Heart left ventricle (tissue), 16 donors: ENCODE measurements at regions not wholly inside any gene's neighbourhood (a gene's known extent, or its start where the extent isn't known, plus 50 kb on each side); places are given as distances from the start of the nearest gene placed in this dataset.

Experiments used
- ATAC-seq, 4 donors: fragments of 200-7000 bp; cut with Tn5 transposase; one replicate each; pipeline ENCODE4 v1.9.1; 2020 to 2022; ENCODE audit warnings: moderate library complexity in 4 of 4, mild to moderate bottlenecking in 3 of 4, moderate number of reproducible peaks in 1 of 4
- DNase-seq, 5 donors: peaks; one replicate each; pipeline ENCODE4 v3.0.0-alpha.2; 2020
- H3K27ac ChIP-seq, 12 donors: fragments of 200-600 bp; sonication (generic) in 4 of 12; one replicate each; pipeline versions ENCODE4 v1.5.0 to v1.8.0; 2016 to 2022; ENCODE audit warnings: mild to moderate bottlenecking in 2 of 12
- H3K27me3 ChIP-seq, 9 donors: fragments of 200-600 bp; sonication (generic) in 2 of 9; one replicate each; pipeline versions ENCODE4 v1.5.1 to v1.8.0; 2016 to 2022; ENCODE audit warnings: mild to moderate bottlenecking in 3 of 9
- H3K36me3 ChIP-seq, 9 donors: fragments of 200-600 bp; sonication (generic) in 2 of 9; one replicate each; pipeline versions ENCODE4 v1.5.0 to v1.8.0; 2018 to 2022; ENCODE audit warnings: mild to moderate bottlenecking in 2 of 9
- H3K4me1 ChIP-seq, 12 donors: fragments of 200-600 bp; sonication (generic) in 4 of 12; one replicate each; pipeline versions ENCODE4 v1.5.0 to v1.8.0; 2016 to 2022; ENCODE audit warnings: mild to moderate bottlenecking in 3 of 12
- H3K4me3 ChIP-seq, 12 donors: fragments of 200-600 bp; sonication (generic) in 4 of 12; one replicate each; pipeline versions ENCODE4 v1.5.0 to v1.8.0; 2017 to 2022; ENCODE audit warnings: mild to moderate bottlenecking in 9 of 12, moderate library complexity in 4 of 12
- H3K9me3 ChIP-seq, 12 donors: fragments of 200-600 bp; sonication (generic) in 4 of 12; one replicate each; pipeline versions ENCODE4 v1.5.0 to v1.8.0; 2016 to 2022; ENCODE audit warnings: mild to moderate bottlenecking in 1 of 12
- POLR2A ChIP-seq, 2 donors: fragments of 450-650 bp; IDR thresholded peaks; one replicate each; pipeline ENCODE4 v1.6.1; 2017; ENCODE audit warnings: antibody characterized with exemption in 2 of 2, mild to moderate bottlenecking in 2 of 2, moderate library complexity in 2 of 2
- WGBS, 4 donors: extraction: QIAGEN DNeasy Blood & Tissue Kit in 2 of 4; methylation state at CpG; one replicate each; pipeline versions ENCODE4 v1.1.5 to v1.1.7; 2013 to 2018; 5-methylcytosine and 5-hydroxymethylcytosine counted together
- intact Hi-C, 10 donors: fragments of 100-400 bp; cut with DNase I; formaldehyde crosslinking; loops; one replicate each; pipeline versions ENCODE4 v1.11.1 to v1.14.2; 2022
- TF ChIP-seq, protein P1 (sequence below), 12 donors: fragments of 200-600 bp; sonication (generic) in 4 of 12; IDR thresholded peaks; one replicate each; pipeline versions ENCODE4 v1.5.0 to v1.8.0; 2018 to 2022; ENCODE audit warnings: antibody characterized with exemption in 12 of 12, mild to moderate bottlenecking in 5 of 12
- donor health status: ischemic (EF 13 %, LVEDD 7.1; RV severe dilation, severe dysfunction).
- donor health status: healthy with polysubstance abuse.
- donor health status: DM: no; HTN: yes; CAD: no.
- donor health status: DM: no; HTN: no; CAD: no.
- donor health status: ischemic (EF 25% LVEDD 6.9; RV normal size, moderate dysfunction).
- donor health status: ischemic (EF 25% LVEDD 5.7; RV mildly dilated, moderate dysfunction).
- donor health status: healthy.
- donor health status: DM: yes; HTN: yes; CAD: no.
- donor health status: ischemic (EF 35%, LVEDD 5.7; RV mildly dilated, moderate dysfunction).
- donor health status: nonischemic (EF 11% LVEDD 7.7; RV severe dilation, severe dysfunction).
- donor health status: DM: yes; HTN: yes; CAD: no.
- donor health status: PGD.
- donor health status: ischemic (EF 29% LVEDD 5.4; RV normal size, mild dysfunction).
- donor health status: nonischemic (EF 23%, LVEDD 6.1; RV moderate dilation, normal function).

DNA sequence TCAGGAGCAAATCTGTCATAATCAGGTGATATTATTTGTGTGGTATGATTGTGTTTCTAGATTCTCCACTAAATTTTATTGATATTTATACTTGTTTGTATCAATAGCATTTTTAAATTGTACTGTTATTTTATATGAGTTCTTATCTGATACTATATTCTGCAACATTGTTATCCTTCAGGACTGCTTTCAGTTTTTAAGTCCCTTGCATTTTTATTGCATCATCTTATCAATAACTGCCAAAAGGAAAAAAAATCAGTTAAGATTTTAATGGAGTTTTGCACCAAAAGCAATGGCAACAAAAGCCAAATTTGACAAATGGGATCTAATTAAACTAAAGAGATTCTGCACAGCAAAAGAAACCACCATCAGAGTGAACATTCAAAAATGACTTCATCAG lies 741.3 kb upstream of the CTNND2 start:
- H3K27ac ChIP-seq: no peak overlapping the region
- H3K4me1 ChIP-seq: no peaks in the 10 kb centered on the region
- no peak for DNase-seq
- no peaks in the 10 kb centered on the region for H3K36me3 ChIP-seq
- TF ChIP-seq, protein P1, sequence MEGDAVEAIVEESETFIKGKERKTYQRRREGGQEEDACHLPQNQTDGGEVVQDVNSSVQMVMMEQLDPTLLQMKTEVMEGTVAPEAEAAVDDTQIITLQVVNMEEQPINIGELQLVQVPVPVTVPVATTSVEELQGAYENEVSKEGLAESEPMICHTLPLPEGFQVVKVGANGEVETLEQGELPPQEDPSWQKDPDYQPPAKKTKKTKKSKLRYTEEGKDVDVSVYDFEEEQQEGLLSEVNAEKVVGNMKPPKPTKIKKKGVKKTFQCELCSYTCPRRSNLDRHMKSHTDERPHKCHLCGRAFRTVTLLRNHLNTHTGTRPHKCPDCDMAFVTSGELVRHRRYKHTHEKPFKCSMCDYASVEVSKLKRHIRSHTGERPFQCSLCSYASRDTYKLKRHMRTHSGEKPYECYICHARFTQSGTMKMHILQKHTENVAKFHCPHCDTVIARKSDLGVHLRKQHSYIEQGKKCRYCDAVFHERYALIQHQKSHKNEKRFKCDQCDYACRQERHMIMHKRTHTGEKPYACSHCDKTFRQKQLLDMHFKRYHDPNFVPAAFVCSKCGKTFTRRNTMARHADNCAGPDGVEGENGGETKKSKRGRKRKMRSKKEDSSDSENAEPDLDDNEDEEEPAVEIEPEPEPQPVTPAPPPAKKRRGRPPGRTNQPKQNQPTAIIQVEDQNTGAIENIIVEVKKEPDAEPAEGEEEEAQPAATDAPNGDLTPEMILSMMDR (IDR thresholded peaks at IDR 0.05): no peak
- TF ChIP-seq POLR2A (IDR thresholded peaks at IDR 0.05): no peak
- intact Hi-C loops: no loop called here
- ATAC-seq: no peak
- H3K9me3 ChIP-seq: no peaks in the 10 kb centered on the region
- no peak overlapping the region for H3K4me3 ChIP-seq
- H3K27me3 ChIP-seq: no peaks in the 10 kb centered on the region

DNA sequence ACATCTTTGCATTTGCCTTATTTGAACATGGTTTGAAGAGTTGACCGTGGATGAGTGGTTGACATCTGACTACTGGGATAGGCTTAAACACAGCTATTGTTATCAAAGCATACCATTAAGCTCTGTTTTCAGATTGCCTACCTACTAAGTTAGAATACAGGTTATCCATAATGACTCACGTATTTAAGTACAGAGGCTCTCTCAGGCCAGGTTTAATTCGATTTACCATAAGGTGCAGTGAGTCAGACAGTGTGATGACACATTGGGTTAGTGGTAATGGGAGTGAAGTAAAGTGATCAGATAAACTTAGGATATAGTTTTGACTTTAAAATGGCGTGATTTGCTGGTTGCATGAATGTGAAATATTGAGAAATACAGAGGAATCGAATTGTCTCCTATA lies 732.0 kb upstream of the CTNND2 start:
- 60 to 76% (median 68%) methylated on average over 5 of the region's 5 CpGs for WGBS, 4 donors
- H3K27ac ChIP-seq: no peak overlapping the region
- TF ChIP-seq, protein P1 (IDR thresholded peaks at IDR 0.05): no peak
- TF ChIP-seq POLR2A (IDR thresholded peaks at IDR 0.05): no peak

DNA sequence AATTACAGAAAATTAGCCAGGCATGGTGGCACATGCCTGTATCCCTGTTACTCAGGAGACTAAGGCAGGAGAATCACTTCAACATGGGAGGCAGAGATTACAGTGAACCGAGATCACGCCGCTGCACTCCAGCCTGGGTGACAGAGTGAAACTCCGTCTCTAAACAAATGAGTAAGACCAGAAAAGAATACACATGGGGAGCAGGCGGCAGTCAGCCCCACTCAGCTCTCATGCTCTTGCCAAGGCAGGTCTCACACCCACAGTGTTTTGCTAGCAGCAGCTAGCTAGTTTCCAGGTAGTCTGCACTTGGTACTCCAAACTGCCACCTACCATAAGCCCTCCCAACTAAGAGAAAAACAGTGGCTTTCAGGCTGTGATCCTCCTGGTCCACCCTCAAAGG lies 722.3 kb upstream of the CTNND2 start:
- Histone ChIP-seq H3K36me3 (no peaks in the 10 kb centered on the region), H3K4me1 (no peaks in the 10 kb centered on the region), H3K27me3 (no peaks in the 10 kb centered on the region), H3K9me3 (peaks cover 0 to 13% (median 2%) of the 10 kb centered on the region in 12 donors), H3K4me3 (no peak overlapping the region), H3K27ac (no peak overlapping the region)
- TF ChIP-seq, protein P1 (IDR thresholded peaks at IDR 0.05): no peak
- no peak for TF ChIP-seq POLR2A (IDR thresholded peaks at IDR 0.05)
- no peak for DNase-seq
- intact Hi-C loops: no loop called here
- WGBS, 4 donors: 92 to 95% (median 94%) methylated on average over 5 of the region's 5 CpGs
- ATAC-seq: no peak

More for the DNA sequence above, 732.0 kb upstream of the CTNND2 start:
- DNase-seq (no peak), ATAC-seq (no peak)
- Histone ChIP-seq H3K27me3 (no peaks in the 10 kb centered on the region), H3K36me3 (no peaks in the 10 kb centered on the region), H3K9me3 (peaks cover 0 to 4% (median 0%) of the 10 kb centered on the region in 12 donors), H3K4me3 (no peak overlapping the region), H3K4me1 (no peaks in the 10 kb centered on the region)
- intact Hi-C loops: no loop called here

DNA sequence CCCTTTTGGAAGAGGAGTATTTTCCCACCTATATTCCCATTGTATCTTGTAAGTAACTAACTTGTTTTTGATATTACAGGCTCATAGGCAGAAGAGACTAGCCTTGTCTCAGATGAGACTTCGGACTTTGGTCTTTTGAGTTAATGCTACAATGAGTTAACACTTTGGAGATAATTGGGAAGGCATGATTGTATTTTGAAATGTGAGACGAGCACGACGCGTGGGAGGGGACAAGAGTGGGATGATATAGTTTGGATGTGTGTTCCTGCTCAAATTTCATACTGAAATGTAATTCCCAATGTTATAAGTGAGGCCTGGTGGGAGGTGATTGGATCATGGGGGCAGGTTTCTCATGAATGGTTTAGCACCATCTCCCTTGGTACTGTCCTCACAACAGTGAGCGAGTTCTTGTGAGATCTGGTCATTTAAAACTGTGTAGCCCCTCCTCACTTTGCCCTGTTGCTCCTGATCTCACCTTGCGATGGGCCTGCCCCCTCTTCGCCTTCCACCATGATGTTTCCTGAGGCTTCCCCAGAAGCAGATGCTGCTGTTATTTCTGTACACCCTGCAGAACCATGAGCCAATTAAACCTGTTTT lies 721.5 kb upstream of the CTNND2 start:
- Histone ChIP-seq H3K36me3 (no peaks in the 10 kb centered on the region), H3K9me3 (peaks cover 0 to 21% (median 3%) of the 10 kb centered on the region in 12 donors), H3K4me1 (no peaks in the 10 kb centered on the region), H3K4me3 (no peak overlapping the region), H3K27ac (no peak overlapping the region), H3K27me3 (no peaks in the 10 kb centered on the region)
- 70 to 75% (median 73%) methylated on average over 8 of the region's 8 CpGs for WGBS, 4 donors
- ATAC-seq (no peak), DNase-seq (no peak)
- intact Hi-C loops: no loop called here
- no peak for TF ChIP-seq POLR2A (IDR thresholded peaks at IDR 0.05)
- TF ChIP-seq, protein P1 (IDR thresholded peaks at IDR 0.05): no peak
